Tibial artery (tissue), 4 donors: ENCODE measurements at regions not wholly inside any gene's neighbourhood (a gene's known extent, or its start where the extent isn't known, plus 50 kb on each side); places are given as distances from the start of the nearest gene placed in this dataset.
A peak's percentile ranks its signal among the peaks of the same experiment; 100 is the strongest.

Source experiments
- DNase-seq, 2 donors: peaks; one replicate each; pipeline ENCODE4 v3.0.0-alpha.2; 2019
- H3K27ac ChIP-seq, 2 donors: fragments of 200-600 bp; sonication (generic) in 1 of 2; 1 replicate in 1 of 2; 2 replicates in 1 of 2; pipeline ENCODE4 v1.5.1; 2018 to 2019; ENCODE audit warnings: mild to moderate bottlenecking in 1 of 2
- H3K27me3 ChIP-seq, 2 donors: fragments of 200-600 bp; sonication (generic) in 1 of 2; one replicate each; pipeline versions ENCODE4 v1.5.1 to v1.6.0; 2016 to 2019
- H3K36me3 ChIP-seq, 3 donors: fragments of 200-600 bp; sonication (generic) in 2 of 3; one replicate each; pipeline ENCODE4 v1.5.1; 2016 to 2019; ENCODE audit warnings: mild to moderate bottlenecking in 2 of 3
- H3K4me1 ChIP-seq, 4 donors: fragments of 200-600 bp; sonication (generic) in 2 of 4; 1 replicate in 3 of 4; 2 replicates in 1 of 4; pipeline ENCODE4 v1.5.1; 2016 to 2019
- H3K4me3 ChIP-seq, 2 donors: fragments of 200-600 bp; sonication (generic) in 1 of 2; 1 replicate in 1 of 2; 2 replicates in 1 of 2; pipeline ENCODE4 v1.5.1; 2018 to 2019; ENCODE audit warnings: mild to moderate bottlenecking in 2 of 2
- H3K9me3 ChIP-seq, 3 donors: fragments of 200-600 bp; sonication (generic) in 1 of 3; one replicate each; pipeline ENCODE4 v1.5.1; 2016 to 2019
- CTCF ChIP-seq, 2 experiments: fragments of 200-600 bp in 1 of 2; fragments of 450-650 bp in 1 of 2; IDR thresholded peaks; one replicate each; pipeline ENCODE4 v1.5.1; 2017 to 2019; ENCODE audit warnings: antibody characterized with exemption in 2 of 2, mild to moderate bottlenecking in 1 of 2, moderate library complexity in 1 of 2
- intact Hi-C: fragments of 100-400 bp; cut with DNase I; formaldehyde crosslinking; loops from one replicate; pipeline ENCODE4 v1.15.0; 2023; ENCODE audit warnings: low total_unique reads

- H3K36me3 ChIP-seq, result no peaks in the 10 kb centered on the region
- no peak for TF ChIP-seq CTCF (IDR thresholded peaks at IDR 0.05)
- H3K27ac ChIP-seq, result no peak overlapping the region
- H3K9me3 ChIP-seq, result no peaks in the 10 kb centered on the region
- no peak for DNase-seq
- H3K4me1 ChIP-seq, result peaks cover 0 to 8% (median 0%) of the 10 kb centered on the region in 4 donors
- no peaks in the 10 kb centered on the region for H3K27me3 ChIP-seq
- intact Hi-C loops, result no loop called here
- peak overlapping the region in 1 of 2 donors; percentile 6 for H3K4me3 ChIP-seq
Observed at GRCh38 chr1:95994643-95995042, 726.9 kb upstream of the PTBP2 start.

GRCh38 chr1:96002201-96002600 is 719.4 kb upstream of the PTBP2 start:
- H3K9me3 ChIP-seq, result no peaks in the 10 kb centered on the region
- H3K27me3 ChIP-seq, result no peaks in the 10 kb centered on the region
- H3K4me1 ChIP-seq, result peaks cover 0 to 15% (median 1%) of the 10 kb centered on the region in 4 donors
- intact Hi-C loops, result no loop called here
- no peak for DNase-seq
- no peak overlapping the region for H3K4me3 ChIP-seq
- TF ChIP-seq CTCF (IDR thresholded peaks at IDR 0.05), result no peak
- H3K27ac ChIP-seq, result peak overlapping the region; percentile 16 to 23
- no peaks in the 10 kb centered on the region for H3K36me3 ChIP-seq

GRCh38 chr1:96002969-96003964 is 718.3 kb upstream of the PTBP2 start:
- DNase-seq, result no peak
- no peak overlapping the region for H3K4me3 ChIP-seq
- no peak overlapping the region for H3K27ac ChIP-seq
- no peak for TF ChIP-seq CTCF (IDR thresholded peaks at IDR 0.05)
- H3K9me3 ChIP-seq, result no peaks in the 10 kb centered on the region
- no peaks in the 10 kb centered on the region for H3K27me3 ChIP-seq
- intact Hi-C loops, result no loop called here
- no peaks in the 10 kb centered on the region for H3K36me3 ChIP-seq
- peaks cover 0 to 15% (median 1%) of the 10 kb centered on the region in 4 donors for H3K4me1 ChIP-seq

GRCh38 chr1:96009831-96010434 is 711.7 kb upstream of the PTBP2 start:
- no peaks in the 10 kb centered on the region for H3K27me3 ChIP-seq
- H3K27ac ChIP-seq, result no peak overlapping the region
- no peaks in the 10 kb centered on the region for H3K36me3 ChIP-seq
- peaks cover 0 to 4% (median 0%) of the 10 kb centered on the region in 4 donors for H3K4me1 ChIP-seq
- intact Hi-C loops, result no loop called here
- H3K4me3 ChIP-seq, result no peak overlapping the region
- no peak for DNase-seq
- no peak for TF ChIP-seq CTCF (IDR thresholded peaks at IDR 0.05)
- H3K9me3 ChIP-seq, result no peaks in the 10 kb centered on the region

- no peak for TF ChIP-seq CTCF (IDR thresholded peaks at IDR 0.05)
- no peak overlapping the region for H3K4me3 ChIP-seq
- H3K36me3 ChIP-seq, result no peaks in the 10 kb centered on the region
- H3K9me3 ChIP-seq, result no peaks in the 10 kb centered on the region
- no peak for DNase-seq
- peaks cover 0 to 4% (median 0%) of the 10 kb centered on the region in 4 donors for H3K4me1 ChIP-seq
- intact Hi-C loops, result no loop called here
- H3K27ac ChIP-seq, result no peak overlapping the region
- no peaks in the 10 kb centered on the region for H3K27me3 ChIP-seq
Observed at GRCh38 chr1:96011606-96012005, 710.0 kb upstream of the PTBP2 start.
